ENCODE measurements at regions not wholly inside any gene's neighbourhood (a gene's known extent, or its start where the extent isn't known, plus 50 kb on each side); places are given as distances from the start of the nearest gene placed in this dataset.

GRCh38 chr12:88737838-88738472 is 157.7 kb upstream of the KITLG start:
- H4K20me1 ChIP-seq (ENCODE audit: insufficient read depth) = no peaks in the 10 kb centered on the region
- DNase-seq = no peak
- no peaks in the 10 kb centered on the region for H3F3A ChIP-seq (ENCODE audit: insufficient read depth, low read depth)
- H3K79me2 ChIP-seq (ENCODE audit: low read depth) = no peaks in the 10 kb centered on the region
- no peak overlapping the region for H3K4me3 ChIP-seq
- TF ChIP-seq, protein P1, sequence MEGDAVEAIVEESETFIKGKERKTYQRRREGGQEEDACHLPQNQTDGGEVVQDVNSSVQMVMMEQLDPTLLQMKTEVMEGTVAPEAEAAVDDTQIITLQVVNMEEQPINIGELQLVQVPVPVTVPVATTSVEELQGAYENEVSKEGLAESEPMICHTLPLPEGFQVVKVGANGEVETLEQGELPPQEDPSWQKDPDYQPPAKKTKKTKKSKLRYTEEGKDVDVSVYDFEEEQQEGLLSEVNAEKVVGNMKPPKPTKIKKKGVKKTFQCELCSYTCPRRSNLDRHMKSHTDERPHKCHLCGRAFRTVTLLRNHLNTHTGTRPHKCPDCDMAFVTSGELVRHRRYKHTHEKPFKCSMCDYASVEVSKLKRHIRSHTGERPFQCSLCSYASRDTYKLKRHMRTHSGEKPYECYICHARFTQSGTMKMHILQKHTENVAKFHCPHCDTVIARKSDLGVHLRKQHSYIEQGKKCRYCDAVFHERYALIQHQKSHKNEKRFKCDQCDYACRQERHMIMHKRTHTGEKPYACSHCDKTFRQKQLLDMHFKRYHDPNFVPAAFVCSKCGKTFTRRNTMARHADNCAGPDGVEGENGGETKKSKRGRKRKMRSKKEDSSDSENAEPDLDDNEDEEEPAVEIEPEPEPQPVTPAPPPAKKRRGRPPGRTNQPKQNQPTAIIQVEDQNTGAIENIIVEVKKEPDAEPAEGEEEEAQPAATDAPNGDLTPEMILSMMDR (conservative IDR thresholded peaks at IDR 0.05) = no peak
- TF ChIP-seq EZH2 (IDR thresholded peaks at IDR 0.05; ENCODE audit: low read depth) = no peak
- no peaks in the 10 kb centered on the region for H3K27me3 ChIP-seq (ENCODE audit: insufficient read depth, low read depth)
- no peaks in the 10 kb centered on the region; the same call in 1 of the 2 replicates for H3K9me3 ChIP-seq (ENCODE audit: insufficient read depth, low read depth)
- no peaks in the 10 kb centered on the region; the same call in 1 of the 2 replicates for H3K9me2 ChIP-seq (ENCODE audit: insufficient read depth)
- ChIA-PET CTCF (no interaction called here), POLR2A (ENCODE audit: unreplicated experiment) (no interaction called here)
- BruUV-seq (replicated peaks) = no TSS peak
- H2AFZ ChIP-seq = 0 out of 2 replicates have a peak overlapping the region, but pooled peaks have one; percentile 1
- intact Hi-C loops (cut with micrococcal nuclease; ENCODE audit: unreplicated experiment) = no loop called here
- no peak overlapping the region for H3K27ac ChIP-seq
- no peaks in the 10 kb centered on the region for H3K4me1 ChIP-seq (replicated peaks; ENCODE audit: insufficient read depth)
- no peaks in the 10 kb centered on the region for H3K36me3 ChIP-seq (ENCODE audit: low read depth)
- H3K4me2 ChIP-seq = no peak overlapping the region

DNA sequence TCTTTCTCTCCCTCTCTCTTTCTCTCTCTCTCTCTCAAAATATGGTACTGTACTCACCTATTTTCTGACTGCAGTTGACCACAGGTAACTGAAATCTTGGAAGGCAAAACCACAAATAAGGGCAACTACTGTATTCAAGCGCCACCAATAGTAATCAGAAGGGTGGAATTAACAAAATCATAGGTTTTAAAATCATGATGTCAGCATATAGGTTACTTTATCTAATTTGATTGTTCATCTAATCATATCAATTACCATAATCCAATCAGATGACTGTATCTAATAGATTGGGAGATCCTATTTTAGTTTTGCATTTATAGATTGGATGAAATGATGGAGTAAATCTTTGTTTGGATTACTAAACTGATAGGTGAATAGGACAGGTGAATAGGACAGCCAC is 155.8 kb upstream of the KITLG start:
- Histone ChIP-seq H3K36me3 (ENCODE audit: low read depth) (no peaks in the 10 kb centered on the region), H3K4me1 (replicated peaks; ENCODE audit: insufficient read depth) (no peaks in the 10 kb centered on the region), H3K9me2 (ENCODE audit: insufficient read depth) (no peaks in the 10 kb centered on the region), H3F3A (ENCODE audit: insufficient read depth, low read depth) (no peaks in the 10 kb centered on the region), H3K4me3 (no peak overlapping the region), H4K20me1 (ENCODE audit: insufficient read depth) (no peaks in the 10 kb centered on the region), H3K27me3 (ENCODE audit: insufficient read depth, low read depth) (no peaks in the 10 kb centered on the region), H3K4me2 (no peak overlapping the region), H2AFZ (no peak overlapping the region), H3K79me2 (ENCODE audit: low read depth) (no peaks in the 10 kb centered on the region), H3K9me3 (ENCODE audit: insufficient read depth, low read depth) (no peaks in the 10 kb centered on the region; the same call in 1 of the 2 replicates), H3K27ac (no peak overlapping the region)
- ChIA-PET POLR2A (ENCODE audit: unreplicated experiment) (no interaction called here), CTCF (no interaction called here)
- BruUV-seq (replicated peaks) = no TSS peak
- DNase-seq = no peak
- no peak for TF ChIP-seq EZH2 (IDR thresholded peaks at IDR 0.05; ENCODE audit: low read depth)
- TF ChIP-seq, protein P1 (conservative IDR thresholded peaks at IDR 0.05) = no peak
- intact Hi-C loops (cut with micrococcal nuclease; ENCODE audit: unreplicated experiment) = no loop called here

GRCh38 chr12:88733008-88733407 is 152.7 kb upstream of the KITLG start:
- no peaks in the 10 kb centered on the region for H3K9me2 ChIP-seq (ENCODE audit: insufficient read depth)
- no TSS peak for BruUV-seq (replicated peaks)
- no peaks in the 10 kb centered on the region for H3K79me2 ChIP-seq (ENCODE audit: low read depth)
- intact Hi-C loops (cut with micrococcal nuclease; ENCODE audit: unreplicated experiment) = no loop called here
- POLR2A ChIA-PET (ENCODE audit: unreplicated experiment) = interaction anchor here (0.6 kb wide), 1 partner anchor 81 kb away, joined by 3 read pairs; no protein-coding TSS in a partner anchor
- no peaks in the 10 kb centered on the region for H3K9me3 ChIP-seq (ENCODE audit: insufficient read depth, low read depth)
- CTCF ChIA-PET = no interaction called here
- no peak overlapping the region for H3K4me3 ChIP-seq
- no peaks in the 10 kb centered on the region for H3K4me1 ChIP-seq (replicated peaks; ENCODE audit: insufficient read depth)
- no peak overlapping the region for H3K27ac ChIP-seq
- no peak for TF ChIP-seq EZH2 (IDR thresholded peaks at IDR 0.05; ENCODE audit: low read depth)
- TF ChIP-seq, protein P1 (conservative IDR thresholded peaks at IDR 0.05) = no peak
- DNase-seq = no peak
- no peaks in the 10 kb centered on the region for H3F3A ChIP-seq (ENCODE audit: insufficient read depth, low read depth)
- no peaks in the 10 kb centered on the region for H4K20me1 ChIP-seq (ENCODE audit: insufficient read depth)
- H3K27me3 ChIP-seq (ENCODE audit: insufficient read depth, low read depth) = no peaks in the 10 kb centered on the region
- H3K36me3 ChIP-seq (ENCODE audit: low read depth) = no peaks in the 10 kb centered on the region
- 0 out of 2 replicates have a peak overlapping the region, but pooled peaks have one; percentile 8 for H2AFZ ChIP-seq
- no peak overlapping the region for H3K4me2 ChIP-seq
